Dedifferentiated amniotic fluid mesenchymal stem cell (primary cell): ENCODE measurements at regions not wholly inside any gene's neighbourhood (a gene's known extent, or its start where the extent isn't known, plus 50 kb on each side); places are given as distances from the start of the nearest gene placed in this dataset.
"Not testable (repeated sequence)": the region's sequence is repeated elsewhere in the genome, so short reads cannot be mapped to it uniquely, and the experiment has no call there.

ENCODE experiments used
- DNase-seq: peaks from one replicate; pipeline ENCODE4 v3.0.0-alpha.2; 2016; ENCODE audit errors: extremely low spot score

- no peak for DNase-seq
Observed at GRCh38 chrX:104376937-104377336, 122.2 kb upstream of the ESX1 start.

GRCh38 chrX:104372547-104372946 is 117.8 kb upstream of the ESX1 start:
- no peak for DNase-seq

GRCh38 chrX:104370089-104370488 is 115.4 kb upstream of the ESX1 start:
- no peak for DNase-seq

GRCh38 chrX:104360774-104361173 is 106.0 kb upstream of the ESX1 start:
- DNase-seq: not testable (repeated sequence)

GRCh38 chrX:104359124-104359523 is 104.4 kb upstream of the ESX1 start:
- no peak for DNase-seq

GRCh38 chrX:104351173-104351769 is 96.5 kb upstream of the ESX1 start:
- no peak for DNase-seq

GRCh38 chrX:104347860-104348259 is 93.1 kb upstream of the ESX1 start:
- DNase-seq: no peak

- peak; percentile 57 for DNase-seq
Observed at GRCh38 chrX:104343428-104344129, 88.8 kb upstream of the ESX1 start.

- DNase-seq: no peak
Observed at GRCh38 chrX:104342065-104342464, 87.3 kb upstream of the ESX1 start.

- DNase-seq: no peak
Observed at GRCh38 chrX:104335756-104336155, 81.0 kb upstream of the ESX1 start.

GRCh38 chrX:104334971-104335370 is 80.2 kb upstream of the ESX1 start:
- no peak for DNase-seq

- DNase-seq: no peak
Observed at GRCh38 chrX:104330966-104331365, 76.2 kb upstream of the ESX1 start.

GRCh38 chrX:104329731-104330130 is 75.0 kb upstream of the ESX1 start:
- DNase-seq: no peak

GRCh38 chrX:104325213-104325585 is 70.5 kb upstream of the ESX1 start:
- no peak for DNase-seq

GRCh38 chrX:104324461-104325212 is 69.9 kb upstream of the ESX1 start:
- no peak for DNase-seq

GRCh38 chrX:104319346-104319745 is 64.6 kb upstream of the ESX1 start:
- no peak for DNase-seq

- DNase-seq: no peak
Observed at GRCh38 chrX:104318330-104319009, 63.7 kb upstream of the ESX1 start.

GRCh38 chrX:104316739-104317138 is 62.0 kb upstream of the ESX1 start:
- no peak for DNase-seq

GRCh38 chrX:104315555-104315954 is 60.8 kb upstream of the ESX1 start:
- no peak for DNase-seq

- no peak for DNase-seq
Observed at GRCh38 chrX:104310657-104311254, 56.0 kb upstream of the ESX1 start.

- no peak for DNase-seq
Observed at GRCh38 chrX:104310090-104310489, 55.4 kb upstream of the ESX1 start.

- no peak for DNase-seq
Observed at GRCh38 chrX:104309169-104309568, 54.4 kb upstream of the ESX1 start.
